Neural progenitor cell (in vitro differentiated cells): ENCODE measurements at regions not wholly inside any gene's neighbourhood (a gene's known extent, or its start where the extent isn't known, plus 50 kb on each side); places are given as distances from the start of the nearest gene placed in this dataset.

ENCODE experiments used
- EZH2phosphoT487 ChIP-seq: fragments of 200-600 bp; sonication (generic); IDR thresholded peaks from 2 replicates; pipeline ENCODE4 v1.6.1; 2017; ENCODE audit warnings: antibody characterized with exemption
- TF ChIP-seq, protein P1 (sequence below): fragments of 200-600 bp; sonication (generic); IDR thresholded peaks from 2 replicates; pipeline ENCODE4 v1.5.1; 2017; ENCODE audit warnings: antibody characterized with exemption, mild to moderate bottlenecking

DNA sequence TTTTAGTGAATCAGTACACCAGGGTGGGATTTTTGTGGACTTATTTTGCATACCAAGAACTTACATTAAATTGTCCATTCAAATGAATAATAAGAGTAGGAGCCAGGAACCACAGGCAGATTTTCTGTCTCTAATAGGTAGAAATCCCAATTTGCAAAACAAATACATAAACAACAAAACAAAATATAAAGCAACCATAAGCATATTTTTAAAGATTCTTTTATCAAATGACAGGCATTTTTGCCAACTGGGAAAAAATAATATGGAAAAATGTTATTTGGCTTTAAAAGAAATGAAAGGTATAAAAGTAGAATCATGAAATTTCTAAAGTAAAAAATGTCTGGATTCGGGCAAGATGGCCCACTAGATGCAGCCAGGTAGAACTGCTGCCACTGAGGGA, 71.2 kb upstream of the PDE7B start:
- TF ChIP-seq EZH2phosphoT487: no peak
- TF ChIP-seq, protein P1, sequence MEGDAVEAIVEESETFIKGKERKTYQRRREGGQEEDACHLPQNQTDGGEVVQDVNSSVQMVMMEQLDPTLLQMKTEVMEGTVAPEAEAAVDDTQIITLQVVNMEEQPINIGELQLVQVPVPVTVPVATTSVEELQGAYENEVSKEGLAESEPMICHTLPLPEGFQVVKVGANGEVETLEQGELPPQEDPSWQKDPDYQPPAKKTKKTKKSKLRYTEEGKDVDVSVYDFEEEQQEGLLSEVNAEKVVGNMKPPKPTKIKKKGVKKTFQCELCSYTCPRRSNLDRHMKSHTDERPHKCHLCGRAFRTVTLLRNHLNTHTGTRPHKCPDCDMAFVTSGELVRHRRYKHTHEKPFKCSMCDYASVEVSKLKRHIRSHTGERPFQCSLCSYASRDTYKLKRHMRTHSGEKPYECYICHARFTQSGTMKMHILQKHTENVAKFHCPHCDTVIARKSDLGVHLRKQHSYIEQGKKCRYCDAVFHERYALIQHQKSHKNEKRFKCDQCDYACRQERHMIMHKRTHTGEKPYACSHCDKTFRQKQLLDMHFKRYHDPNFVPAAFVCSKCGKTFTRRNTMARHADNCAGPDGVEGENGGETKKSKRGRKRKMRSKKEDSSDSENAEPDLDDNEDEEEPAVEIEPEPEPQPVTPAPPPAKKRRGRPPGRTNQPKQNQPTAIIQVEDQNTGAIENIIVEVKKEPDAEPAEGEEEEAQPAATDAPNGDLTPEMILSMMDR: no peak
